SK-N-SH treated with all-trans-retinoic acid at 6 μM for 48 hours (cell line): ENCODE measurements at regions not wholly inside any gene's neighbourhood (a gene's known extent, or its start where the extent isn't known, plus 50 kb on each side); places are given as distances from the start of the nearest gene placed in this dataset.

Experiments used
- ATAC-seq: fragments of 200-7000 bp; cut with Tn5 transposase; 3 replicates; pipeline ENCODE4 v1.9.1; 2020; ENCODE audit warnings: mild to moderate bottlenecking, moderate library complexity
- ARNTL ChIP-seq: fragments of 450-650 bp; formaldehyde crosslinking; IDR thresholded peaks from 2 replicates; pipeline ENCODE4 v1.5.0; 2020; ENCODE audit warnings: low read depth, mild to moderate bottlenecking, moderate library complexity, borderline replicate concordance
- BACH2 ChIP-seq: fragments of 250-450 bp; sonication (Bioruptor Pico); IDR thresholded peaks from 2 replicates; pipeline ENCODE4 v1.9.0; 2021; ENCODE audit warnings: mild to moderate bottlenecking, borderline replicate concordance
- CSDC2 ChIP-seq: fragments of 250-450 bp; sonication (Bioruptor Pico); IDR thresholded peaks from 2 replicates; pipeline ENCODE4 v1.5.0; 2020; ENCODE audit warnings: mild to moderate bottlenecking, moderate library complexity
- GLIS3 ChIP-seq: fragments of 250-450 bp; sonication (Bioruptor Pico); IDR thresholded peaks from 2 replicates; pipeline ENCODE4 v1.5.0; 2020; ENCODE audit warnings: mild to moderate bottlenecking, moderate library complexity
- ISL1 ChIP-seq: fragments of 250-450 bp; sonication (Bioruptor Pico); IDR thresholded peaks from 2 replicates; pipeline ENCODE4 v2.1.2; 2022; ENCODE audit warnings: mild to moderate bottlenecking, moderate library complexity
- OSR1 ChIP-seq: fragments of 250-450 bp; sonication (Bioruptor Pico); IDR thresholded peaks from 2 replicates; pipeline ENCODE4 v1.8.0; 2022; ENCODE audit warnings: moderate library complexity, mild to moderate bottlenecking, inconsistent platforms
- PPARA ChIP-seq: fragments of 250-450 bp; sonication (Bioruptor Pico); IDR thresholded peaks from 2 replicates; pipeline ENCODE4 v1.5.0; 2020; ENCODE audit warnings: mild to moderate bottlenecking, borderline replicate concordance
- RARB ChIP-seq: fragments of 250-450 bp; sonication (Bioruptor Pico); IDR thresholded peaks from 2 replicates; pipeline ENCODE4 v1.8.0; 2021; ENCODE audit warnings: mild to moderate bottlenecking, moderate library complexity
- SNAI2 ChIP-seq: fragments of 250-450 bp; sonication (Bioruptor Pico); IDR thresholded peaks from 2 replicates; pipeline ENCODE4 v1.5.0; 2020; ENCODE audit warnings: mild to moderate bottlenecking, moderate library complexity
- TCF4 ChIP-seq: fragments of 250-450 bp; sonication (Bioruptor Pico); IDR thresholded peaks from 2 replicates; pipeline ENCODE4 v1.8.0; 2021; ENCODE audit warnings: mild to moderate bottlenecking, moderate library complexity, borderline replicate concordance
- TOX ChIP-seq: fragments of 250-450 bp; sonication (Bioruptor Pico); IDR thresholded peaks from 2 replicates; pipeline ENCODE4 v1.8.0; 2021; ENCODE audit warnings: mild to moderate bottlenecking, moderate library complexity, borderline replicate concordance
- ZC3H10 ChIP-seq: fragments of 250-450 bp; sonication (Bioruptor Pico); IDR thresholded peaks from 2 replicates; pipeline ENCODE4 v1.5.1; 2021; ENCODE audit warnings: mild to moderate bottlenecking, moderate library complexity
- ZFP3 ChIP-seq: fragments of 250-450 bp; sonication (Bioruptor Pico); IDR thresholded peaks from 2 replicates; pipeline ENCODE4 v1.5.0; 2020; ENCODE audit warnings: mild to moderate bottlenecking, moderate library complexity
- ZFP30 ChIP-seq: fragments of 450-650 bp; formaldehyde crosslinking; IDR thresholded peaks from 2 replicates; pipeline ENCODE4 v1.5.0; 2022; ENCODE audit warnings: mild to moderate bottlenecking, moderate library complexity
- ZNF565 ChIP-seq: fragments of 450-650 bp; formaldehyde crosslinking; conservative IDR thresholded peaks from 2 replicates; pipeline ENCODE4 v1.5.0; 2020; ENCODE audit warnings: low read depth, mild to moderate bottlenecking, moderate library complexity
- ZNF70 ChIP-seq: fragments of 450-650 bp; formaldehyde crosslinking; IDR thresholded peaks from 2 replicates; pipeline ENCODE4 v1.5.0; 2020; ENCODE audit warnings: mild to moderate bottlenecking, moderate library complexity
- ZNF8 ChIP-seq: fragments of 450-650 bp; formaldehyde crosslinking; IDR thresholded peaks from 2 replicates; pipeline ENCODE4 v1.5.0; 2020; ENCODE audit warnings: mild to moderate bottlenecking, moderate library complexity
- TF ChIP-seq, protein P1 (sequence below): fragments of 250-450 bp; sonication (Bioruptor Pico); IDR thresholded peaks from 2 replicates; pipeline ENCODE4 v1.8.0; 2020; ENCODE audit warnings: mild to moderate bottlenecking, moderate library complexity, borderline replicate concordance
- TF ChIP-seq, protein P2 (sequence below): fragments of 250-450 bp; sonication (Bioruptor Pico); IDR thresholded peaks from 2 replicates; pipeline ENCODE4 v1.5.1; 2020; ENCODE audit warnings: low read depth, mild to moderate bottlenecking, moderate library complexity
- TF ChIP-seq, protein P3 (sequence below): fragments of 250-450 bp; sonication (Bioruptor Pico); IDR thresholded peaks from 2 replicates; pipeline ENCODE4 v1.5.0; 2020; ENCODE audit warnings: mild to moderate bottlenecking, moderate library complexity
- TF ChIP-seq, protein P4 (sequence below): fragments of 250-450 bp; sonication (Bioruptor Pico); IDR thresholded peaks from 2 replicates; pipeline ENCODE4 v1.8.0; 2021; ENCODE audit warnings: low read depth, mild to moderate bottlenecking, moderate library complexity, borderline replicate concordance
- TF ChIP-seq, protein P5 (sequence below): fragments of 250-450 bp; sonication (Bioruptor Pico); IDR thresholded peaks from 2 replicates; pipeline ENCODE4 v1.5.1; 2021; ENCODE audit warnings: mild to moderate bottlenecking, moderate library complexity

DNA sequence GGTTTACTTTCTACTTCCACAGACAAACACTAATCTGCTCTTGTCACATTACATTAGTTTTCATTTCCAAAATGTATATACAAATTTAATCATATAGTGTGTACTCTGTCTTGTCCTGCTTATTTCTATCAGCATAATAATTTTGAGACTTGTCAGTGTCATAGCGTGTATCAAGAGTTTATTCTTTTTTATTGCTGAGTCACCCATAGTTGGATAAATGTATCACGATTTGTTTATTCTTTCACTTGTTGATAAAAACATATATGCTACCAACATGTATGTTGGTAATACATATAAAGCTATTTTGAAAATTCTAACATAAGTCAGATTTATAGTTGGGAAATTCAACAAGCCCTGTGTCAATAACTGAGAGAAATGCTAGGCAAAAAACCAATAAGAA is 261.2 kb downstream of the TRAM1L1 start:
- TF ChIP-seq, protein P1, sequence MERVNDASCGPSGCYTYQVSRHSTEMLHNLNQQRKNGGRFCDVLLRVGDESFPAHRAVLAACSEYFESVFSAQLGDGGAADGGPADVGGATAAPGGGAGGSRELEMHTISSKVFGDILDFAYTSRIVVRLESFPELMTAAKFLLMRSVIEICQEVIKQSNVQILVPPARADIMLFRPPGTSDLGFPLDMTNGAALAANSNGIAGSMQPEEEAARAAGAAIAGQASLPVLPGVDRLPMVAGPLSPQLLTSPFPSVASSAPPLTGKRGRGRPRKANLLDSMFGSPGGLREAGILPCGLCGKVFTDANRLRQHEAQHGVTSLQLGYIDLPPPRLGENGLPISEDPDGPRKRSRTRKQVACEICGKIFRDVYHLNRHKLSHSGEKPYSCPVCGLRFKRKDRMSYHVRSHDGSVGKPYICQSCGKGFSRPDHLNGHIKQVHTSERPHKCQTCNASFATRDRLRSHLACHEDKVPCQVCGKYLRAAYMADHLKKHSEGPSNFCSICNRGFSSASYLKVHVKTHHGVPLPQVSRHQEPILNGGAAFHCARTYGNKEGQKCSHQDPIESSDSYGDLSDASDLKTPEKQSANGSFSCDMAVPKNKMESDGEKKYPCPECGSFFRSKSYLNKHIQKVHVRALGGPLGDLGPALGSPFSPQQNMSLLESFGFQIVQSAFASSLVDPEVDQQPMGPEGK (CRISPR knock-in tag): no peak
- TF ChIP-seq CSDC2 (CRISPR knock-in tag) (no peak), ISL1 (CRISPR knock-in tag) (no peak), ZC3H10 (no peak), GLIS3 (CRISPR knock-in tag) (no peak), TOX (no peak), ZNF8 (CRISPR knock-in tag) (no peak), ZFP30 (CRISPR knock-in tag) (no peak), ZNF70 (CRISPR knock-in tag) (no peak), ZNF565 (CRISPR knock-in tag) (no peak), BACH2 (CRISPR knock-in tag) (no peak), TCF4 (CRISPR knock-in tag) (no peak), PPARA (CRISPR knock-in tag) (no peak)
- TF ChIP-seq, protein P2, sequence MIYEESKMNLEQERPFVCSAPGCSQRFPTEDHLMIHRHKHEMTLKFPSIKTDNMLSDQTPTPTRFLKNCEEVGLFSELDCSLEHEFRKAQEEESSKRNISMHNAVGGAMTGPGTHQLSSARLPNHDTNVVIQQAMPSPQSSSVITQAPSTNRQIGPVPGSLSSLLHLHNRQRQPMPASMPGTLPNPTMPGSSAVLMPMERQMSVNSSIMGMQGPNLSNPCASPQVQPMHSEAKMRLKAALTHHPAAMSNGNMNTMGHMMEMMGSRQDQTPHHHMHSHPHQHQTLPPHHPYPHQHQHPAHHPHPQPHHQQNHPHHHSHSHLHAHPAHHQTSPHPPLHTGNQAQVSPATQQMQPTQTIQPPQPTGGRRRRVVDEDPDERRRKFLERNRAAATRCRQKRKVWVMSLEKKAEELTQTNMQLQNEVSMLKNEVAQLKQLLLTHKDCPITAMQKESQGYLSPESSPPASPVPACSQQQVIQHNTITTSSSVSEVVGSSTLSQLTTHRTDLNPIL: no peak
- TF ChIP-seq, protein P3, sequence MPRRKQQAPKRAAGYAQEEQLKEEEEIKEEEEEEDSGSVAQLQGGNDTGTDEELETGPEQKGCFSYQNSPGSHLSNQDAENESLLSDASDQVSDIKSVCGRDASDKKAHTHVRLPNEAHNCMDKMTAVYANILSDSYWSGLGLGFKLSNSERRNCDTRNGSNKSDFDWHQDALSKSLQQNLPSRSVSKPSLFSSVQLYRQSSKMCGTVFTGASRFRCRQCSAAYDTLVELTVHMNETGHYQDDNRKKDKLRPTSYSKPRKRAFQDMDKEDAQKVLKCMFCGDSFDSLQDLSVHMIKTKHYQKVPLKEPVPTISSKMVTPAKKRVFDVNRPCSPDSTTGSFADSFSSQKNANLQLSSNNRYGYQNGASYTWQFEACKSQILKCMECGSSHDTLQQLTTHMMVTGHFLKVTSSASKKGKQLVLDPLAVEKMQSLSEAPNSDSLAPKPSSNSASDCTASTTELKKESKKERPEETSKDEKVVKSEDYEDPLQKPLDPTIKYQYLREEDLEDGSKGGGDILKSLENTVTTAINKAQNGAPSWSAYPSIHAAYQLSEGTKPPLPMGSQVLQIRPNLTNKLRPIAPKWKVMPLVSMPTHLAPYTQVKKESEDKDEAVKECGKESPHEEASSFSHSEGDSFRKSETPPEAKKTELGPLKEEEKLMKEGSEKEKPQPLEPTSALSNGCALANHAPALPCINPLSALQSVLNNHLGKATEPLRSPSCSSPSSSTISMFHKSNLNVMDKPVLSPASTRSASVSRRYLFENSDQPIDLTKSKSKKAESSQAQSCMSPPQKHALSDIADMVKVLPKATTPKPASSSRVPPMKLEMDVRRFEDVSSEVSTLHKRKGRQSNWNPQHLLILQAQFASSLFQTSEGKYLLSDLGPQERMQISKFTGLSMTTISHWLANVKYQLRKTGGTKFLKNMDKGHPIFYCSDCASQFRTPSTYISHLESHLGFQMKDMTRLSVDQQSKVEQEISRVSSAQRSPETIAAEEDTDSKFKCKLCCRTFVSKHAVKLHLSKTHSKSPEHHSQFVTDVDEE: no peak
- TF ChIP-seq, protein P4, sequence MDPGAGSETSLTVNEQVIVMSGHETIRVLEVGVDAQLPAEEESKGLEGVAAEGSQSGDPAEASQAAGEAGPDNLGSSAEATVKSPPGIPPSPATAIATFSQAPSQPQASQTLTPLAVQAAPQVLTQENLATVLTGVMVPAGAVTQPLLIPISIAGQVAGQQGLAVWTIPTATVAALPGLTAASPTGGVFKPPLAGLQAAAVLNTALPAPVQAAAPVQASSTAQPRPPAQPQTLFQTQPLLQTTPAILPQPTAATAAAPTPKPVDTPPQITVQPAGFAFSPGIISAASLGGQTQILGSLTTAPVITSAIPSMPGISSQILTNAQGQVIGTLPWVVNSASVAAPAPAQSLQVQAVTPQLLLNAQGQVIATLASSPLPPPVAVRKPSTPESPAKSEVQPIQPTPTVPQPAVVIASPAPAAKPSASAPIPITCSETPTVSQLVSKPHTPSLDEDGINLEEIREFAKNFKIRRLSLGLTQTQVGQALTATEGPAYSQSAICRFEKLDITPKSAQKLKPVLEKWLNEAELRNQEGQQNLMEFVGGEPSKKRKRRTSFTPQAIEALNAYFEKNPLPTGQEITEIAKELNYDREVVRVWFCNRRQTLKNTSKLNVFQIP: no peak
- TF ChIP-seq, all 23 proteins: peak for 0
- no peak for ATAC-seq

DNA sequence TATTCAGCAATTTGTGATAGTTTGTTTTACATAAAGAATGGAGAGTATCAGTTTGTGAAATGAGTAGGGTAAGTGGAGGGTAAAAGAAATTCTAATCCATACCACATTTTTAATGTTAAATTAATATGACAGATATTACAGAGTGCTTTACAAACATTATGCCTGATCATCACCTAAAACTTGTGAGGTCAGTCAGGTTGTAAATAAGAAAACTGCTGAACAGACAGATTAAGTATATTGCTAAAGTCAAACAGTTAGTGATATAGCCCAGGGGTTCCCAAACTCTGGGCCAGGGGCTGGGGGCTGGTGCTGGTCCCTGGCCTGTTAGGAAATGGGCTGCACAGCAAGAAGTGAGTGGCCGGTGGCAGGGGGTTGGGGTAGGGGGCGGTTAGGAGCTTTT is 273.6 kb downstream of the TRAM1L1 start:
- no peak for TF ChIP-seq TCF4 (CRISPR knock-in tag)
- ATAC-seq: no peak

DNA sequence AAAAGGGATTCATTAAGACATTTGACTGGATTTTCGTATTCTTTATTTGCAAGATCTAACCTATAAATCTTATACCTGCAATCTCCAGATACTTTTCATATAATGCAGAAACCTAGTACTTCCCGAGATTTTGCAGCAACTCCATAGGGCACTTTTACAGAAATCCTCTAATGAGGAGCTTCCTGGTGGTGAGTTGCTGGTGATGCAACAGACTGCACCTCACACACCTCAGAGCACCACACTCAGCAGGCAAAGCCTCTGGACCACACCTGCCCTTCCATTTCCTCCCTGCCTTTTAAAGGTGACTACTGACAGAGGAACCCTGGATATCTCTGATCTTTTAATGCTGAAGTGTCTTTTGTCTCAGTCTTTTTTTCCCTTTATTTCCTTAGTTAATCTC is 289.4 kb downstream of the TRAM1L1 start:
- ATAC-seq: no peak
- TF ChIP-seq, protein P4: no peak
- TF ChIP-seq TCF4 (CRISPR knock-in tag): no peak
- TF ChIP-seq ARNTL (CRISPR knock-in tag): no peak
- TF ChIP-seq ZFP30 (CRISPR knock-in tag): no peak
- no peak for TF ChIP-seq ZFP3 (CRISPR knock-in tag)
- TF ChIP-seq, protein P2: no peak
- TF ChIP-seq OSR1: no peak
- no peak for TF ChIP-seq RARB
- TF ChIP-seq ZNF70 (CRISPR knock-in tag): no peak
- TF ChIP-seq CSDC2 (CRISPR knock-in tag): no peak
- no peak for TF ChIP-seq ZNF565 (CRISPR knock-in tag)
- no peak for TF ChIP-seq ZNF8 (CRISPR knock-in tag)
- no peak for TF ChIP-seq ZC3H10
- TF ChIP-seq, protein P5, sequence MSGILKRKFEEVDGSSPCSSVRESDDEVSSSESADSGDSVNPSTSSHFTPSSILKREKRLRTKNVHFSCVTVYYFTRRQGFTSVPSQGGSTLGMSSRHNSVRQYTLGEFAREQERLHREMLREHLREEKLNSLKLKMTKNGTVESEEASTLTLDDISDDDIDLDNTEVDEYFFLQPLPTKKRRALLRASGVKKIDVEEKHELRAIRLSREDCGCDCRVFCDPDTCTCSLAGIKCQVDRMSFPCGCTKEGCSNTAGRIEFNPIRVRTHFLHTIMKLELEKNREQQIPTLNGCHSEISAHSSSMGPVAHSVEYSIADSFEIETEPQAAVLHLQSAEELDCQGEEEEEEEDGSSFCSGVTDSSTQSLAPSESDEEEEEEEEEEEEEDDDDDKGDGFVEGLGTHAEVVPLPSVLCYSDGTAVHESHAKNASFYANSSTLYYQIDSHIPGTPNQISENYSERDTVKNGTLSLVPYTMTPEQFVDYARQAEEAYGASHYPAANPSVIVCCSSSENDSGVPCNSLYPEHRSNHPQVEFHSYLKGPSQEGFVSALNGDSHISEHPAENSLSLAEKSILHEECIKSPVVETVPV (CRISPR knock-in tag): no peak
- TF ChIP-seq, protein P3: no peak
- TF ChIP-seq BACH2 (CRISPR knock-in tag): no peak
- no peak for TF ChIP-seq SNAI2 (CRISPR knock-in tag)
